HepG2 (cell line): ENCODE measurements at regions not wholly inside any gene's neighbourhood (a gene's known extent, or its start where the extent isn't known, plus 50 kb on each side); places are given as distances from the start of the nearest gene placed in this dataset.

ENCODE experiments used
- ATAC-seq: fragments of 200-7000 bp; cut with Tn5 transposase; 3 replicates; pipeline ENCODE4 v1.9.1; 2020; ENCODE audit warnings: mild to moderate bottlenecking, moderate library complexity
- BruUV-seq: library from RNA; stranded (reverse); fragments of 400-500 nt; replicated peaks from 2 replicates; lab custom pipeline; 2021; lab: Mats Ljungman, UMichigan
- CTCF ChIA-PET: fragments of 300-600 bp; formaldehyde crosslinking; extraction: SDS; loops from one replicate; lab custom pipeline; 2021; ENCODE audit warnings: low total read pairs, inconsistent platforms, low intra/inter-chr PET ratio; lab: Yijun Ruan, JAX
- POLR2A ChIA-PET: fragments of 350-600 bp; sonication (Branson Sonifier 250); formaldehyde crosslinking; loops from one replicate; lab custom pipeline; 2020; ENCODE audit warnings: antibody characterized with exemption, inconsistent platforms; lab: Yijun Ruan, JAX
- DNase-seq: peaks from one replicate; pipeline ENCODE4 v3.0.0-alpha.2; 2015; ENCODE audit warnings: low spot score
- FAIRE-seq: peaks from 3 replicates; lab custom pipeline; 2011; peaks lifted over from hg19 to GRCh38; lab: Jason Lieb, UNC
- H2AFZ ChIP-seq: one replicate; pipeline ENCODE4 v1.6.1; 2011; ENCODE audit warnings: low read length, inconsistent platforms
- H3K27ac ChIP-seq: fragments of 300-600 bp; 3 replicates; pipeline ENCODE4 v1.8.0; 2011; ENCODE audit warnings: mixed run types, mild to moderate bottlenecking, mixed read lengths, low read length, inconsistent platforms; ENCODE audit not compliant: insufficient read depth; ENCODE audit errors: extremely low read length
- H3K27me3 ChIP-seq, 2 experiments: fragments of 200-600 bp in 1 of 2; 2 replicates in 1 of 2; 3 replicates in 1 of 2; pipeline versions ENCODE4 v1.6.0 to v1.8.0; 2011; ENCODE audit warnings: low read length in 2 of 2, mild to moderate bottlenecking in 2 of 2, moderate library complexity in 2 of 2, inconsistent platforms in 1 of 2; ENCODE audit not compliant: insufficient read depth in 2 of 2, control insufficient read depth in 1 of 2
- H3K36me3 ChIP-seq, 2 experiments: fragments of 200-600 bp in 1 of 2; replicated peaks in 1 of 2; 2 replicates in 1 of 2; 3 replicates in 1 of 2; pipeline versions ENCODE4 v1.5.1 to v1.8.0; 2011; ENCODE audit warnings: low read length in 2 of 2, inconsistent platforms in 1 of 2; ENCODE audit not compliant: insufficient read depth in 2 of 2, control insufficient read depth in 1 of 2
- H3K4me1 ChIP-seq: 2 replicates; pipeline ENCODE4 v1.5.1; 2012; ENCODE audit warnings: low read length, inconsistent platforms; ENCODE audit not compliant: insufficient read depth
- H3K4me2 ChIP-seq: 2 replicates; pipeline ENCODE4 v1.6.0; 2011; ENCODE audit warnings: low read depth, low read length, inconsistent platforms
- H3K4me3 ChIP-seq, 3 experiments: fragments of 200-600 bp in 1 of 3; sonication (generic), shearing (Covaris generic) in 1 of 3; replicated peaks in 1 of 3; 2 replicates each; pipeline ENCODE4 v1.5.1; 2011 to 2016; ENCODE audit warnings: low read length in 3 of 3, inconsistent platforms in 2 of 3, low read depth in 2 of 3, mild to moderate bottlenecking in 2 of 3, control low read depth in 1 of 3, mixed read lengths in 1 of 3; ENCODE audit not compliant: insufficient read depth in 1 of 3
- H3K79me2 ChIP-seq: one replicate; pipeline ENCODE4 v1.6.1; 2011; ENCODE audit warnings: low read length, inconsistent platforms; ENCODE audit not compliant: insufficient read depth
- H3K9ac ChIP-seq: 2 replicates; pipeline ENCODE4 v1.6.0; 2011; ENCODE audit warnings: mild to moderate bottlenecking, low read depth, low read length, inconsistent platforms; ENCODE audit not compliant: insufficient read depth
- H3K9me3 ChIP-seq: 2 replicates; pipeline ENCODE4 v1.5.1; 2012; ENCODE audit warnings: mild to moderate bottlenecking, low read length
- H4K20me1 ChIP-seq: 2 replicates; pipeline ENCODE4 v1.6.0; 2011; ENCODE audit warnings: inconsistent platforms, mild to moderate bottlenecking, low read length, moderate library complexity; ENCODE audit not compliant: insufficient read depth
- GATA4 ChIP-seq: sonication (generic); IDR thresholded peaks from 2 replicates; pipeline ENCODE4 v1.6.1; 2016; ENCODE audit warnings: antibody characterized with exemption, low read depth, borderline replicate concordance
- HMGA1 ChIP-seq: sonication (generic); formaldehyde crosslinking; conservative IDR thresholded peaks from 2 replicates; pipeline ENCODE4 v1.4.0; 2020; ENCODE audit warnings: missing genetic modification reagents
- JUNB ChIP-seq: sonication (generic); formaldehyde crosslinking; IDR thresholded peaks from 2 replicates; pipeline ENCODE4 v1.8.0; 2022; ENCODE audit warnings: missing genetic modification reagents, mild to moderate bottlenecking, borderline replicate concordance
- KDM4B ChIP-seq: sonication (generic); formaldehyde crosslinking; IDR thresholded peaks from 2 replicates; pipeline ENCODE4 v1.4.0; 2020; ENCODE audit warnings: missing genetic modification reagents
- KLF6 ChIP-seq: IDR thresholded peaks from 2 replicates; pipeline ENCODE4 v1.8.0; 2016; ENCODE audit warnings: missing biosample characterization, missing genetic modification reagents
- NCOA5 ChIP-seq: sonication (generic); formaldehyde crosslinking; IDR thresholded peaks from 2 replicates; pipeline ENCODE4 v1.4.0; 2020; ENCODE audit warnings: missing genetic modification reagents
- POLR2AphosphoS5 ChIP-seq: IDR thresholded peaks from 2 replicates; pipeline ENCODE4 v1.6.1; 2012; ENCODE audit warnings: low read depth, low read length
- RORA ChIP-seq: sonication (generic); formaldehyde crosslinking; IDR thresholded peaks from 2 replicates; pipeline ENCODE4 v1.5.0; 2020; ENCODE audit warnings: mild to moderate bottlenecking, missing genetic modification reagents, moderate library complexity
- TCF7L2 ChIP-seq: IDR thresholded peaks from 2 replicates; pipeline ENCODE4 v1.6.1; 2011; ENCODE audit warnings: mild to moderate bottlenecking, low read depth, low read length, moderate library complexity
- ZNF501 ChIP-seq: sonication (generic); formaldehyde crosslinking; IDR thresholded peaks from 2 replicates; pipeline ENCODE4 v1.5.1; 2020; ENCODE audit warnings: mild to moderate bottlenecking, moderate library complexity, missing genetic modification reagents
- ZNF546 ChIP-seq: sonication (generic); formaldehyde crosslinking; conservative IDR thresholded peaks from 2 replicates; pipeline ENCODE4 v1.8.1; 2023; ENCODE audit warnings: mild to moderate bottlenecking, missing genetic modification reagents
- ZNF709 ChIP-seq: sonication (generic); formaldehyde crosslinking; IDR thresholded peaks from 2 replicates; pipeline ENCODE4 v1.5.0; 2020; ENCODE audit warnings: mild to moderate bottlenecking, missing genetic modification reagents
- ZNF768 ChIP-seq: sonication (generic); formaldehyde crosslinking; IDR thresholded peaks from 2 replicates; pipeline ENCODE4 v1.4.0; 2020; ENCODE audit warnings: missing genetic modification reagents
- ZNF816 ChIP-seq: sonication (generic); formaldehyde crosslinking; IDR thresholded peaks from 2 replicates; pipeline ENCODE4 v1.8.0; 2022; ENCODE audit warnings: missing genetic modification reagents, mild to moderate bottlenecking, borderline replicate concordance
- WGBS: methylation state at CpG from one replicate; pipeline ENCODE4 v1.1.6; 2017; ENCODE audit warnings: low lambda C conversion rate; 5-methylcytosine and 5-hydroxymethylcytosine counted together
- in situ Hi-C: cut with HindIII; loops from 2 replicates; pipeline ENCODE4 v1.10.0; 2017; ENCODE audit warnings: low pct_unique_long_range_greater_than_20kb; ENCODE audit not compliant: extremely low pct_ligation_motif_present
- intact Hi-C: fragments of 100-400 bp; cut with micrococcal nuclease; formaldehyde crosslinking; loops from one replicate; pipeline ENCODE4 v1.10.0; 2022; ENCODE audit not compliant: unreplicated experiment
- TF ChIP-seq, protein P1 (sequence below): sonication (generic); formaldehyde crosslinking; IDR thresholded peaks from 2 replicates; pipeline ENCODE4 v1.8.1; 2023; ENCODE audit warnings: mild to moderate bottlenecking, moderate library complexity, missing genetic modification reagents
- TF ChIP-seq, protein P2 (sequence below), 2 experiments: sonication (generic) in 1 of 2; formaldehyde crosslinking in 1 of 2; IDR thresholded peaks; 2 replicates each; pipeline versions ENCODE4 v1.4.0 to v1.6.1; 2016 to 2020; ENCODE audit warnings: borderline replicate concordance in 1 of 2, low read depth in 1 of 2, mild to moderate bottlenecking in 1 of 2, missing genetic modification reagents in 1 of 2

DNA sequence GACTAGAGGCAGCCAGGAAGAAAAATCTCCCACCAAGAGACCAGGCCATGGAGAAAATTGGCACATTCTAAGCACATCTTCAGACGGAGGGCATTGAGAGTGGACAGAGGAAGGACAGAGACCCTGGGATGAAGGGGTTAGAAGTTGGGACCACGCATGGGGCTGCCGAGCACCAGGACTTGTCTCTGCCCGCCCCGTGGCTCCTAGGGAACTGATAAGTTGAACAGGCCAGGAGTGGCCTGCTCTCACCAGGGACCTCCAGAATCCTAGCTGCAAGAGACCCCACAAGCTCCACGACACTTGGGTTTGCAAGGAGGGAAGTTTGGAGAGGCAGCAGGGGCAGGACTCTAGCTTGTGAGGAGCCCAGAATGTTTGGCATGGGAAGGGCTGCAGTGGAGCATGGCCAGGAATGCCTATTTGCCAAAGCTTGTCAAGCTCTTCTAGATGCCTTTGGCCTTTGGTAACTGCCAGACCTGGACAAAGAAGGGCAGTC lies 355.1 kb downstream of the NSUN3 start (continued):
- no peak for TF ChIP-seq NCOA5 (CRISPR knock-in tag)
- TF ChIP-seq ZNF546 = no peak
- TF ChIP-seq ZNF816 (CRISPR knock-in tag) = no peak
- TF ChIP-seq ZNF768 = no peak
- no peak for TF ChIP-seq HMGA1
- TF ChIP-seq ZNF709 (CRISPR knock-in tag) = no peak
- TF ChIP-seq, all 625 proteins: peak for 0

DNA sequence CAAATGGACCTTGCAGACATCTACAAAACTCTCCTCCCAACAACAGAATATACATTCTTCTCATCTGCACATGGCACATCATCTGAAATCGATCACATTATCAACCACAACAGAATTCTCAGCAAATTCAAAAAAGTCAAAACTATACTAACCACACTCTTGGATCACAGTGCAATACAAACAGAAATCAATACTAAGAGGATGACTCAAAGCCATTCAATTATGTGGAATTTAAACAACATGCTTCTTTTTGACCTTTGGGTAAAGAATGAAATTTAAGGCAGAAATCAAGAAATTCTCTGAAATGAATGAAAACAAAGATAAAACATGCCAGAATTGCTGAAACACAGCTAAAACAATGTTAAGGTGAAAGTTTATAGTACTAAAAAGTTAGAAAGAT lies 358.1 kb downstream of the NSUN3 start:
- ChIA-PET POLR2A (no interaction called here), CTCF (no interaction called here)
- FAIRE-seq (no peak), DNase-seq (no peak), ATAC-seq (no peak)
- no peaks in the 10 kb centered on the region for H3K36me3 ChIP-seq
- no peak overlapping the region for H2AFZ ChIP-seq
- intact Hi-C loops = no loop called here
- H4K20me1 ChIP-seq = no peaks in the 10 kb centered on the region
- TF ChIP-seq TCF7L2 = no peak
- TF ChIP-seq GATA4 = no peak
- TF ChIP-seq KLF6 (CRISPR knock-in tag) = no peak
- TF ChIP-seq RORA (CRISPR knock-in tag) = no peak
- TF ChIP-seq JUNB = no peak
- TF ChIP-seq ZNF501 (CRISPR knock-in tag) = no peak
- TF ChIP-seq, protein P1, sequence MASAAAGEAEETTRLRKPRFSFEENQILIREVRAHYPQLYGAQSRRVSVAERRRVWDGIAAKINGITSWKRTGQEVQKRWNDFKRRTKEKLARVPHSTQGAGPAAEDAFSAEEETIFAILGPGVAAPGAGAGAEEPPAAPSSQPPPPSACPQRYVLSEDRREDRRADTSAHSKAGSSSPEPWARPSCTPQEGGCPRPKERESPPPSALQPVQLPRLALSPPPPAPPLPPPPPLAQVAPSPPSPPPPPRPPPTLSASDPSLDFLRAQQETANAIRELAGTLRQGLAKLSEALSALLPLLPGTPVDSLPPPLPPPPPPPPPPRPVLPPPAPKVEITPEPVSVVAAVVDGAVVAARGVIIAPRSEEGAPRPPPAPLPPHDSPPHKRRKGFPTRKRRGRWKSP (CRISPR knock-in tag) = no peak
- TF ChIP-seq KDM4B (CRISPR knock-in tag) = no peak
- TF ChIP-seq, protein P2, sequence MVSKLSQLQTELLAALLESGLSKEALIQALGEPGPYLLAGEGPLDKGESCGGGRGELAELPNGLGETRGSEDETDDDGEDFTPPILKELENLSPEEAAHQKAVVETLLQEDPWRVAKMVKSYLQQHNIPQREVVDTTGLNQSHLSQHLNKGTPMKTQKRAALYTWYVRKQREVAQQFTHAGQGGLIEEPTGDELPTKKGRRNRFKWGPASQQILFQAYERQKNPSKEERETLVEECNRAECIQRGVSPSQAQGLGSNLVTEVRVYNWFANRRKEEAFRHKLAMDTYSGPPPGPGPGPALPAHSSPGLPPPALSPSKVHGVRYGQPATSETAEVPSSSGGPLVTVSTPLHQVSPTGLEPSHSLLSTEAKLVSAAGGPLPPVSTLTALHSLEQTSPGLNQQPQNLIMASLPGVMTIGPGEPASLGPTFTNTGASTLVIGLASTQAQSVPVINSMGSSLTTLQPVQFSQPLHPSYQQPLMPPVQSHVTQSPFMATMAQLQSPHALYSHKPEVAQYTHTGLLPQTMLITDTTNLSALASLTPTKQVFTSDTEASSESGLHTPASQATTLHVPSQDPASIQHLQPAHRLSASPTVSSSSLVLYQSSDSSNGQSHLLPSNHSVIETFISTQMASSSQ (IDR thresholded peaks at IDR 0.05; ENCODE audit: low read depth) = no peak
- TF ChIP-seq, protein P2 (CRISPR knock-in tag; IDR thresholded peaks at IDR 0.05; ENCODE audit: borderline replicate concordance) = no peak
- no peak for TF ChIP-seq POLR2AphosphoS5
- peaks cover 3% of the 10 kb centered on the region for H3K9me3 ChIP-seq
- in situ Hi-C loops = no loop called here
- H3K79me2 ChIP-seq = no peaks in the 10 kb centered on the region
- 0% methylated on average over 1 of the region's 1 CpG for WGBS
- no peaks in the 10 kb centered on the region for H3K4me1 ChIP-seq
- no peak overlapping the region for H3K4me3 ChIP-seq
- no peak overlapping the region for H3K27ac ChIP-seq
- no peak overlapping the region for H3K9ac ChIP-seq
- no TSS peak for BruUV-seq
- H3K27me3 ChIP-seq = no peaks in the 10 kb centered on the region
- H3K4me2 ChIP-seq = no peak overlapping the region
